ENCODE measurements at regions not wholly inside any gene's neighbourhood (a gene's known extent, or its start where the extent isn't known, plus 50 kb on each side); places are given as distances from the start of the nearest gene placed in this dataset.
"Not testable (repeated sequence)": the region's sequence is repeated elsewhere in the genome, so short reads cannot be mapped to it uniquely, and the experiment has no call there.

DNA sequence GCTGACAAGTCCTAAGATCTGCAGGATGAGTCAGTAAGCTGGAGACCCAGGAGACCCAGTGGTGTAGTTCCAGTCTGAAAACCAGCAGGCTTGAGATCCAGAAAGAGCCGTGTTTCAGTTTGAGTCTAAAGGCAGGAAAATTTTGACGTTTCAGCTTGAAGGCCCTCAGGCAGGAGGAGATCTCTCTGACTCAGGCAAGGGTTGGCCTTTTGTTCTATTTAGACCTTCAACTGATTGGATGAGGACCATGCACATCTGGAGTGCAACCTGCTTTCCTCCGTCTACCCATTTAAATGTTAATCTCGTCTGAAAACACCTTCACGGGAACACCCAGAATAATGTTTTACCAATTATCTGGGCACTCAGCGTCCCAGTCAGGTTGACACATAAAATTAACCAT lies 69.5 kb downstream of the NPIPA7 start:
- CTCF ChIA-PET; POLR2A ChIA-PET; DNase-seq (ENCODE audit: extremely low spot score): not testable (repeated sequence)

DNA sequence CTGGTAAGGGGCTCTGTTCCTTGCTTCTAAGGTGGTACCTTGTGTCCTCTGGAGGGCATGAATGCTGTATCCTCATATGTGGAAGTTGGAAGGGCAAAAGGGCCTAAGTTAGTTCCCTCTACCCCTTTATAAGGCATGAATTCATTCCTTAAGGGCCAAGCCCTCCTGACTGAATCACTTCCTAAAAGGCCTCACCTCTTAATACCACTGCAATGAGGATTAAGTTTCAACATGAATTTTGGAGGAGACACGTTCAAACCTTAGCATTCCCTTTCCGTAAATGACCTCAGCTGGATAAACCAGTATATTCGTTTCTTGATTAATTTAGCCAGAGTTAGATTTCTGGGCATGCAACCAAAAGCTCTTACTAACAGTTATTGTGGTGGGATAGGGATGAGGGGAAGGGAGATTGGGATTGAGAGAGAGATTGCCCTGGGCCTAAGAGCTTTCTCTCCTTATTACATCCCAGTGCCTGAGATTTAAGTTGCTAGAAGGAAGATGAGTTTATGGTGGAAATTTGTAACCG lies 70.8 kb downstream of the NPIPA7 start:
- CTCF ChIA-PET, POLR2A ChIA-PET: not testable (repeated sequence)

DNA sequence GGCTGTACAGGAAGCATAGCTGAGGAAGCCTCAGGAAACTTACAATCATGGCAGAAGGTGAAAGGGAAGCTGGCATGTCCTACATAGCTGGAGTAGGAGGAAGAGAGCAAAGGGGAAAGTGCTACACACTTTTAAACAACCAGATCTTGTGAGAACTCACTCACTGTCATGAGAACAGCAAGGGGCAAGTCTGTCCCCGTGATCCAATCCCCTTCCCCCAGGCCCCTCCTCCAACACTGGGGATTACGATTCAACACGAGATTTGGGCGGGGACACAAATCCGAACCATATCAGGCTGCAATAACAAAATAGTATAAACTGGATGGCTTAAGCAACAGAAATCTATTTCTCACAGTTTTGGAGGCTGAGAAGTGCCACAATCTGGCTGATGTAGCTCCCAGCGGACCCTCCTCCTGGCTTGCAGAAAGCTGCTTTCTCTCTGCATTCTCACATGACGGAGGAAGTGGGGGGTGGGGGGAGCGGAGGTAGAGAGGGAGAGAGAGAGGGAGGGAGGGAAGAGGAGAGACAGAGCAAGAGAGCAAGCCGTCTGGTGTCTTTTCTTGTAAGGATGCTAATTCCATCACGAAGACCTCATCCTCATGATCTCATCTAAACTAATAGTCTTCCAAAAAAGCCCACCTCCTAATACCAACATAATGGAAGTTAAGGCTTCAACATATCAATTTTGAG lies 72.9 kb downstream of the NPIPA7 start:
- DNase-seq (ENCODE audit: extremely low spot score); CTCF ChIA-PET; POLR2A ChIA-PET: not testable (repeated sequence)

More for the DNA sequence above, 70.8 kb downstream of the NPIPA7 start:
- not testable (repeated sequence) for DNase-seq (ENCODE audit: extremely low spot score)

DNA sequence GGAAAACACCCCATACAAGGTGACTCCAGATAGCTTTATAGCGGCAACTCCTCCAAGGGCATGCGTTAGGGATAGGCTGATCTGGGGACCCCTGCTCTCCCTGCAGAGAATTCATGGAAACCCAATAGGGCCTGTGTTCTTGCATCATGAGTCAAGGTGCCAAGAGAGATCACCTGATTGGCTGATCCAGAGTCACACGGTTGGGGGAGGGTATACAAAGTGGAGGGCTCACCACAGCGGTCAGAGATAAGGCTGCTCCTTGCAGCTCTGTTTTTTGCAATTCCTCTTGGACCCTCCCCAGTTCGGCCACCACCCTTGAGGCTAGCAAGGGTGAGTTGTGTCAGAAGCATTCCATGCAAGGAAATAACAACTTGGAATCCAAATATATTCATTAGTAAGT lies 79.6 kb downstream of the NPIPA7 start:
- DNase-seq (ENCODE audit: extremely low spot score); CTCF ChIA-PET; POLR2A ChIA-PET: not testable (repeated sequence)

DNA sequence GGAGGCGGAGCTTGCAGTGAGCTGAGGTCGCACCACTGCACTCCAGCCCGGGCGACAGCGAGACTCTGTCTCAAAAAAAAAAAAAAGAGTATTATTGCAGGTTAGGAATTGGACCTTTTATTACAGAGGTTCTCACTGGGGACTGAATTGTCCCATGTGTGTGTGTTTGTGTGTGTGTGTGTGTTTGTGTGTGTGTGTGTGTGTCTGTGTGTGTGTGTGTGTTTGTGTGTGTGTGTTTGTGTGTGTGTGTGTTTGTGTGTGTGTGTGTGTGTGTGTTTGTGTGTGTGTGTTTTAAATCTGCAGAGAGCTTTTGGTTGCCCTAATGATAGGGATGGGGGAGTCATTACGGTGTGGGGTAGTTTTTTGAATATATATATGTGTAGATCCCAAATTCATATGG lies 84.9 kb downstream of the NPIPA7 start:
- POLR2A ChIA-PET; CTCF ChIA-PET; DNase-seq (ENCODE audit: extremely low spot score): not testable (repeated sequence)

DNA sequence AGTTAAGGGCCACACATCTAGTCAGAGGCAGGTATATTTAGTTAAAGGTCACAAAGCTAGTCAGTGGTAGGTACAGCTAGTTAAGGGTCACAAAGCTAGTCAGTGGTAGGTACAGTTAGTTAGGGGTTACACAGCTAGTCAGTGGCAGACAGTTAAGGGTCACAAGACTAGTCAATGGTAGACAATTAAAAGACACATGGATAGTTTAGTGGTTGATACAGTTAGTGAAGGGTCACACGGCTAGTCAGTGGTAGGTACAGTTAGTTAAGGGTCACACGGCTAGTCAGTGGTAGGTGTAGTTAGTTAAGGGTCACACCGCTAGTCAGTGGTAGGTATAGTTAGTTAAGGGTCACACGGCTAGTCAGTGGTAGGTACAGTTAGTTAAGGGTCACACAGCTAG lies 110.0 kb downstream of the NPIPA7 start:
- DNase-seq (ENCODE audit: extremely low spot score); CTCF ChIA-PET; POLR2A ChIA-PET: not testable (repeated sequence)

DNA sequence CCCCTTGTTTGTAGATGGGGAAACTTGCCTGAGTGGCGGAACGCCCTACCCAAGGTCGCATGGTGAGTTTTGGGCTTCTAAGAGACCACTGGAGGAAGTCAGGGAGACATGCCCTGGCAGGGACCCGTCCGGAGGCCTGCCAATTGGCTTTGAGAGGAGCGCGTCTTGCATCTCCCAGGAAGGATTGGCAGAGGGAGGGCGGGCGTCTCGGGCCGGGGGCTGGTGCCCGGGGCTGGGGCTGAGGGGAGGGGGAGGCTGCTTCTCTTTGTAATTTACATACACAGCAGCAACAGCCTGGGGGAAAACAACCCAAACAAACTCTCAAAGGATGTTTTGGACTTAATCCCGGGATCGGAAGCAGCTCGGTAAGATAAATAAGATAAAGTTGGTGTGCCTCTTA lies 110.5 kb downstream of the NPIPA7 start:
- POLR2A ChIA-PET; DNase-seq (ENCODE audit: extremely low spot score); CTCF ChIA-PET: not testable (repeated sequence)

DNA sequence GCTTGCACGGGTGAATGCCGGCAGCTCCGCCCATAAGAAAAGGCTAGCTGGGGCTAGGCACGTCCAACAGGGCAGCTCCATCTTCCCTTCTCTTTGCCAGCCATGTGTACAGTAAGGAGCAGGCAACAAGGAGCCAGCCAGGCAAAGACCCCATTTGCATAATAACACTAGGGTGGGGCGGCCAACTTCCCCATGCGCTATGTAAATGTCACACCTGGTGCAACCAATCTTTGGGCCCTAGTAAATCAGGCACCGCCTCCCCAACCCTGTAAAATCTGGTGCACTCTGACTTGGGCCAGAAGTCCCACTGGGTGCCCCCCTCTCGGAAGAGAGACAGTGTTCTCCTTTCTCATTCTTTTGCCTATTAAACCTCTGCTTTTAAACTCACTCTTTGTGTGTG lies 115.2 kb downstream of the NPIPA7 start:
- DNase-seq (ENCODE audit: extremely low spot score); CTCF ChIA-PET; POLR2A ChIA-PET: not testable (repeated sequence)

DNA sequence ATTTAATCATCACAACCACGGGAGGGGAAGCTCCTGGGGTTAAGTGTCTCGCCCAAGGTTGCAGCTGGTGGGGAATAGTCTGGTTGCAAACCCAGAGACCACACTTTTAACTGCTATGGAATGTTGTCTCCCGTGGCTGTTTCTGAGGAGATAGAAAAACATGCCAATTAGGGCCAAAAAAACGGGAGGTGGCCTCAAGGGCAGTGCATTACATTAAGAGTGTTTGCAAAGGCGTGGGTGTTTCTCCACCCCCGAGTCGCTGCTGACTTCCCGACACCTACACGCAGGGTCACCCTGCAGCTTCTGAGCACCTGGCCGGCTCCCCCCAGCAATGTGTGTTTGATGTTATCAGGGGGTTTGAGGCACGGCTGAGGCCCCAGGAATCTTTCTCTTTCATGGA lies 116.1 kb downstream of the NPIPA7 start:
- DNase-seq (ENCODE audit: extremely low spot score); CTCF ChIA-PET; POLR2A ChIA-PET: not testable (repeated sequence)

DNA sequence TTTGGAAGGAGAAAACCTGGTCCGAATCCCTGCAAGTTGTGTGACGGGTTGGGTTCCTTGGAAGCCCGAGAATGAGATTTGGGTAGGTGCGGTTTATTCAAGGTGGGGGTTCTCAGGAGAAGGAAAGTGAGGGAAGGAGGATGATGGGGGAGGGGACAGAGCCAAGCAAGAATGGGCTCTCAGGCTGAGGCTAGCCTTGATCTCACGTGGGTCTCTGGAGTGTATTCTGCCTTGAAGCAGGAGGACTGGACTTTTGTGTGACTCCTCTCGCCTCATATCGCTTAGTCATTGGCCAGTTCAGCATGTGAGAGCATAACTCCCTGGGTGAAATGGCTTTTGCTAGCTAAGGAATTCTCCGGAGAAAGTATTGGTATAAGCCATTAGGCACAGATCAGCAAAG lies 120.9 kb downstream of the NPIPA7 start:
- CTCF ChIA-PET; DNase-seq (ENCODE audit: extremely low spot score); POLR2A ChIA-PET: not testable (repeated sequence)

DNA sequence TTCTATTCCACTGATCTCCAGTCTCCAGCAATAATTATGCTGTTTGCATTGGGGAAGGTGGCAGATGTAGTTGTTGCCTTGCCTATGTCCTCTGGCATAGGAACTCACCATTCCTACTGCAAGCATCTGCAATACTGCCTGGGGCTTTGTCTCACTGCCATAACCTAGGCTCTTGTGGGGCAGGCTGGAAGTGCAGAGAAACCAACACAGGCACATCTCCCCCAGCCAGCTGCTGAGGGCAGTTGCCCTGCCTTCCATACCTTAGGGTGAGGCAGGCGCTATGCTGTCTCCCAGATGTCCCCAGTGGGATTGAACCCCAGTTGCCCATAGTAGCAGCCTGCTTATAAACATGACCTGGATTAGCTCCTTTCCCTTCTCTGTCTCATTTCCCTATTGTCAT lies 128.1 kb downstream of the NPIPA7 start:
- CTCF ChIA-PET; POLR2A ChIA-PET; DNase-seq (ENCODE audit: extremely low spot score): not testable (repeated sequence)

DNA sequence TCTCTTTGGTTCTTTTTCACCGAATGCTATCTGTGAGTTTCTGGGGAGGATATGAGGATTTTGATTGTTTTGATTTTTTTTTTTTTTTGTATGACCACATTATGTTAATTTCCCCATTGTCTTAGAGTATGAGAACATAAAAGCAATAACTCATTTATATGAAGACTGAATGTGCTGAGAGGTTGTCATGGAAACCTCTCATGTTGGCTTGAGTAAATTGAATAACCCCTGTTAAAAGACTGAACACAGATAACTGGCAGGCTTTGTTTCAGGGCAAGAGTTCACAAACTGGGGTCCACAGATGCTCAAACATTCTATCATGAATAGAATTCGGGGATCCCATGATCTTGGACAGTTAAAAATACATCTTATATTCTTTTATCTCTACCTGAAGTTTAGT lies 129.4 kb downstream of the NPIPA7 start:
- DNase-seq (ENCODE audit: extremely low spot score); CTCF ChIA-PET; POLR2A ChIA-PET: not testable (repeated sequence)

DNA sequence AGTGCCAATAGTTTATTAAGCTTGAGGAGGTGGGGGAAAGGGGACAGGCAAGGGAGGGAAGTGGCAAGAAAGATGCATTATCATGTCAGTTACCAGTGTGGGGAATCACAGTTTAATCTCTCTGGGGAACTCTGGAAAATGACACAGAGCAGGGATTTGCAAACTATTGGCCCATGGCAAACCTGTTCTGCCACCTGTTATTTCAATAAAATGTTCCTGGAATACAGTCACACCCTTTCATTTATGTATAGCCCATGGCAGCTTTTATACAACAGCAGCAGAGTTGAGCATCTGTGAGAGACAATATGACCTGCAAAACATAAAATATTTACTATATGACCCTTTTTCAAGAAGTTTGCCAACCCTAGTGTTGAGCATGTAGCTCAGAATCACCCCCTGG lies 140.5 kb downstream of the NPIPA7 start:
- POLR2A ChIA-PET; CTCF ChIA-PET; DNase-seq (ENCODE audit: extremely low spot score): not testable (repeated sequence)

DNA sequence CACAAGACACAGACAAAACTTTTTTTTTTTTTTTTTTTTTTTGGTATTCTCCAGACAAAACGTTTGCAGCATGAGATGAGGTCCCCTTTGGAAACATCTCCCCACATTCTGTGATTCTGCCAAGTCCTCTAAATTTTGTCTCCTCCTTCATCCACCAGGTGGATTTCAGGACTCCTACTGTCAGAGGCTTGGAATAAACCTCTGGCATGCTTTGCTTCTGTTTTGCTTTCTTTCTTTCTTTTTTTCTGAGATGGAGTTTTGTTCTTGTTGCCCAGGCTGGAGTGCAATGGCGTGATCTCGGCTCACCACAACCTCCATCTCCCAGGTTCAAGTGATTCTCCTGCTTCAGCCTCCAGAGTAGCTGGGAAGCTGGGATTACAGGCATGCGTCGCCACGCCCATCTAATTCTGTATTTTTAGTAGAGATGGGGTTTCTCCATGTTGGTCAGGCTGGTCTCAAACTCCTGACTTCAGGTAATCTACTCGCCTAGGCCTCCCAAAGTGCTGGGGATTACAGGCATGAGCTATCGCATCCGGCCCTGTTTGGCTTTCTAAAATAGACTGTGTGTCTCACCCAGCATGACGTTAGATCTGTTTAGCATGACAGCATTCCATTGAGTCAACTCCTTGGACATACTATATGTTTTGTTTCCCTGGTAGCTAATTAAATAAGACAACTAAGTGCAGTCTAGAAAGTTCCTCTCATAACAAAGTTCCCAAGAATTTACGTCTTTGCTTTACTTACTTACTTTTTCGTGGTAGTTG lies 142.5 kb downstream of the NPIPA7 start:
- POLR2A ChIA-PET; DNase-seq (ENCODE audit: extremely low spot score); CTCF ChIA-PET: not testable (repeated sequence)

DNA sequence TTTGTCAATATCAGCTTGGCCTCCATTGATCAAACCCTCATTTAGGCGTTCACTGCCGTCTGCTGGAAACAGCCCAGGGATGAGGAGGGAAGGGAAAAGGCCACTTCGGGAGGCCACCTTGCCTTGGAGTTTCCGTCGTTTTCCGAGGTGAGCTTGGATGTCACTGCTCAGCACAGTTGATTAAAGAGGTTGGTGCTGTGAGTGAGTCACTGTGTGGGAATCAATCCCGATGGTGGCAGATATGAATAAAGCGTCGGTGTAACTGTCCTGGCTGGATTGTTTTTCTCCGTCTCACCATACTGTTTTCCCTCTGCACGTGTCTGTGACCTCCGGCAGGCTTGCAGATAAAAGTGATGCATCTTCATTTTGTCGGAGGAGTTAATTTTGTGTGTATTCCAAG lies 148.1 kb downstream of the NPIPA7 start:
- CTCF ChIA-PET; POLR2A ChIA-PET; DNase-seq (ENCODE audit: extremely low spot score): not testable (repeated sequence)

DNA sequence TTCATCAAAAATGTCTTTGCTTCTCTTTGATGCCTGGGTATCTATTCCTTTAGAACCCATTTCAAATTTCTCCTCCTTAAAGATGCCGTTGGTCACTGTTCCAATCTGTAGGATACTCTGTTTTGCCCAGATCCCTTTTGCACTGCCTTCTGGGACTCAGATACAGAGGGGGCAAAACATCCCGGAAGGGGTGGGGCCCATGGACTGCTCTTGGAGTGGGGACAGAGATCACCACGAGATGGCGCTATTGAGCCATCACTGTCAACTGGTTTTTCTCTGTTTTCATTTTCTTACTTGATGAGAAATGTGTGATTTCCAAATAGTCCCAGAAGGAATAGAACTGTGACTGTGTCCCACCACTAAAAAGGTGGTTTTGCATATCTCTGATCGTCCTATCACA lies 151.8 kb downstream of the NPIPA7 start:
- DNase-seq (ENCODE audit: extremely low spot score); POLR2A ChIA-PET; CTCF ChIA-PET: not testable (repeated sequence)

DNA sequence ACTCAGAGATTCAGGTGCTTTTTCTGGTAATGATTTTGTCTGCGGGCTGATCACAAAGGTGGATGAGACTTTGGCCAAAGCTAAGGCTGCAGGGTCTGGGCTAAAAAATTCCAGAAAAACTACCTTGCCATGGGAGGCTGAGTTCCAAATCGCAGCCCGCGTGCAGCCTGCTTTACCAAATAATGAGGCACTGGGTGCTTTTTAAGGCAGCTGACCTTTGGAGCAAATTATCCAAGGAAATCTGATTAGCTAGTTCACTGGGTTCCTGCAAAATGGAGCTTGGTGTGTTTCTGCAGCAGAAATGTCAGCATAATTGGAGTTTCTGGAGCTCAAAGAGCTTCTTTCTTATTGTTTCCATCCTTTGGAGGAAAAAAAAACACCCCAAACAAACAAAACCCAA lies 156.6 kb downstream of the NPIPA7 start:
- DNase-seq (ENCODE audit: extremely low spot score); POLR2A ChIA-PET; CTCF ChIA-PET: not testable (repeated sequence)

DNA sequence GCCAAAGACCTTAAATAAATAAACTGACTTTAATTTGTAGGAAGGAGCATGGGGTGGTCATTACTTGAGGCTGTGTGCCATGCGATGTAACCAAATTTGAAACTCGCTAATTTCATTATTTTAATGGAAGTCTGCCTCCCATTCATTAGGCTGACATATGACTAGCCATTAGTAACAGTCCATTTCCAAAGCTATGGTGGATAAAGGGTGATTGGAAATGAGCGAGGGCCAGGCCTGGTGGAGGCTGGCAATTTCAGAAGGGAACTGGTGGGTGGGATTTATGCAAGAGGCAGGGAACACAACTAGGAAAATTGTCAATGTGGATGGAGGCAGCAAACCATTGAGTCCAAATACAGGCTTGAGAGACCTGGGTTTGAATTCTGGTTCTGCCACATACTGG lies 157.2 kb downstream of the NPIPA7 start:
- CTCF ChIA-PET; DNase-seq (ENCODE audit: extremely low spot score); POLR2A ChIA-PET: not testable (repeated sequence)

DNA sequence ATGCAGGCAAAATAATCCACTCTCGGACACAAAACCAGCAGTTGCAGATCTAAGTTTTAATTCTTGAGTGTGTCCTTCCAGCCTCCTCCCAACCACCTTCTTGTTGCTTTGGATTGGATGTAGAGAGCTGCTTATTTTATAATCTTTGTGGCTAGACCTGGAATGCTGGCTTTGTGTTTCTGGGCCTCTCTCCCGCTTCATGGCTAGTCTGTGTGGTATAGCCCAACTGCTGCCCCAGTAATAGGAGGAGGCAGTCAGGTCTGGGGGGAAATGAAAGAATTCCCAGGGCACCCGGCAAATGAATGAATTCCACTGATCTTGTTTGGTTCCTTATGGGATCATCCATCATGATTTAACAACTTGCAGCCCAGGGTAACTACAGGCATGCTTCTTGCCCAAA lies 170.8 kb downstream of the NPIPA7 start:
- POLR2A ChIA-PET; CTCF ChIA-PET; DNase-seq (ENCODE audit: extremely low spot score): not testable (repeated sequence)

DNA sequence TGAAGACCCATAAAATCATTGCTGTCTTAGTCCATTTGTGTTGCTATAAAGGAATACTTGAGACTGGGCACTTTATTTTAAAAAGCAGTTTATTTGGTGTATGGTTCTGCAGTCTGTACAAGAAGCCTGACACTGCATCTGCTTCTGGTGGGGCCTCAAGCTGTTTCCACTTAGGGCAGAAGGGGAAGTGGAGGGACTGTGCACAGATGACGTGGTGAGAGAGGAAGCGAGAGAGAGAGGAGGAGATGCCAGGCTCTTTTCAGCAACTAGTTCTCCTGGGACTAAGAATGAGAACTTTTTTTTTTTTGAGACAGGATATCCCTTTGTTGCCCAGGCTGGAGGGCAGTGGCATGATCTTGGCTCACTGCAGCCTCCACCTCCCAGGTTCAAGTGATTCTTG lies 171.9 kb downstream of the NPIPA7 start:
- CTCF ChIA-PET; DNase-seq (ENCODE audit: extremely low spot score); POLR2A ChIA-PET: not testable (repeated sequence)
